AML-193 (cell line): ENCODE measurements at regions not wholly inside any gene's neighbourhood (a gene's known extent, or its start where the extent isn't known, plus 50 kb on each side); places are given as distances from the start of the nearest gene placed in this dataset.

Source experiments
- DNase-seq, 2 experiments: peaks; one replicate each; lab custom pipeline; 2025; lab: John Stamatoyannopoulos, UW

DNA sequence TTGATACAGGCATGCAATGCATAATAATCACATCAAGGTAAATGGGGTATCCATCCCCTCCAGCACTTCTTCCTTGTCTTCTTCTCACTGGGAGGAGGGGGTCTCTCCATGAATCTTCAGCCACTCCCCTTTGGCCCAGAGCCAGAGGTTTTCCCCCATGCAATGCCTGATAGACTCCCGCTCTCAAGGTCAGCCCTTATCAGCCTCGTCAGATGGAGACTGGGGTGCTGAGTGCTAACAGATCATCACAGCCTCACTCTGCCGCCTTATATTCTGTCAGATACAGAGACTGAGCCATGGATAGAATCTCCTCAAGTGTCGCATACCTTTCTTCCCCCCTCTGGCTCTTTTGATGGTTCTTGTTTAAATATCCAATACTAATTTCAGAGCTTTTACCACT is 503.1 kb downstream of the AACS start:
- no peak for DNase-seq

DNA sequence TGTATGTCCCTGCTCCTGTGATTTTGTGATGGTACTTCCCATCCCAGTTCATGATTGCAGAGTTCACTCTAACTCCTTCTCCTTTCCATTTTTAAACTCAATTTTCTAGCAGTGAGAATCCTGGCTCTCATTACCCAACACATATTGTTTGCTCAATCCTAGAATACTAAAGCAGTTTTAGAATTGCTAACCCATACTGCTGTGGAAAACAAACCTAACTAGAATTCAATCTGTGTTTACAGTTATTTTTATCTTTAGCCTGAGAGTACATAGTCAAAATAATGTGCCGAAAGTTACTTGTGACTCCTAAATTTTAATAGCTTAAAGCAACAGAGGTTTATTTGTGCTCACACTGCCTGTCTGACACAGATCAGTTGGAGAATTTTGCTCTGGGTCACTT is 508.0 kb downstream of the AACS start:
- no peak for DNase-seq

DNA sequence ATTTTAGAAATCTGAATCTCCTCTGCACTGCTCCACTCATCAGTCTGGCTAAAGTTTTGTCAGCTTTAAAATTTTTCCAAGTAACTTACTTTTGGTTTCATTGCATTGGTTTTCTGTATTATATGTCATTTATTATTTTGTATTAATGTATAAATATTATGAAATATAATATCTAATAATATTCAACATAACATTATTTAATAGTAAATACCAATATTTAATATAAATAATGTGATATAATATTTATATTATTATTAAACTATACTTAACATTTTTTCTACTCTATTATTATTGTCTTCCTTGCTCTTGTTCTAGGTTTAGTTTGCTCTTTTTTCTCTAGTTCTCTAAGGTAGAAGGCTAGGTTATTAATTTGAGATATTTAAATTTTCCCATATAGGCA is 512.1 kb downstream of the AACS start:
- no peak for DNase-seq

DNA sequence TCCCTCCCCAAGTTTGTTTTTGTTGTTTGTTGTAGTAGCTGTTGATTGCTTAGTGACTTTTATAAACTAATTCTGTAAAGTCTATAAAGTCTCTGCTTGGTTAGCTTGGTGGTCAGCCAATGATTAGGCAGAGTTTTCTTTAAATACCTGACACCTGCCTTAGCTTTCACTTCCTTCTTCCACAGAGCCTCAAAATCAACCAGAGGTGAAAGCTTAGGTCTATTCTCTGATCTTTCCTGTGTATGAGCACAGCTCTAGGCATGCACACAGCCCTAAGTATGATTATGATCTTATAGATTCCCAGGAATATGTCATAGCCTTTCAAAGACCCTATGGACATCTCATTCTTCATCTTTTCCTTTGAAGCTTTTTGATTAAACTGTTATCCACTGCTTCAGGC is 514.7 kb downstream of the AACS start:
- no peak for DNase-seq

DNA sequence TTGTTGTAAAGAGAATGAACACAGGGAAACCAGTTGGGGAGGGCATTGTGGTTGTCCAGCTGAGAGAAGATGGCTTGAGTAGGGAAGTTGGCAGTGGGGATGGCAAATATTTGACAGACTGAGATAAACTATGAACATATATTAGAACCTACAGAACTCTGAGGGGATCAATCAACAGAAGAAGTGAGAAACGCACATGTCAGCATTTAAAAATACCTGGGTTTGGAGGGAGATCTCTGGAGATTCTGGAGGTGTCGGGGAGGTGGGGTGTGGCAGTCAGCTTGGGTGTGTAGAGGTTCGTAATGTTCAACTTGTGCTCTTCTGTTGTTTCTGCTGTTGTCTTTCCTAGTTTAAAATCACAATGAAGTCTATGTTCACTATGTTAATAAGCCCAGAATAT is 517.8 kb downstream of the AACS start:
- DNase-seq, result no peak

DNA sequence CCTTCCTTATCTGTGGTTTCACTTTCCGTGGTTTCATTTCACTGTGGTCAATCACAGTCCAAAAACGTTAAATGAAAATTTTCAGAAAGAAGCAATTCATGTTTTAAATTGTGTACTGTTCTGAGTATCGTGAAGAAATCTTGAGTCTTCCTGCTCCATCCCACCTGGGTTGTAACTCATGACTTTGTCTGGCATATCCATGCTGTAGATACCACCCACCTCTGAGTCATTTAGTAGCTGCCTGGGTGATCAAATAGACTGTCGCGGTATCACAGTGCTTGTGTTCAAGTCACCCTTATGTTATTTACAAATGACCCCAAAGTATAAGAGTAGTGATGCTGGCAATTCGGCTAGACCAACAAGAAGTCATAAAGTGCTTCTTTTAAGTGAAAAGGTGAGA is 521.2 kb downstream of the AACS start:
- no peak for DNase-seq

DNA sequence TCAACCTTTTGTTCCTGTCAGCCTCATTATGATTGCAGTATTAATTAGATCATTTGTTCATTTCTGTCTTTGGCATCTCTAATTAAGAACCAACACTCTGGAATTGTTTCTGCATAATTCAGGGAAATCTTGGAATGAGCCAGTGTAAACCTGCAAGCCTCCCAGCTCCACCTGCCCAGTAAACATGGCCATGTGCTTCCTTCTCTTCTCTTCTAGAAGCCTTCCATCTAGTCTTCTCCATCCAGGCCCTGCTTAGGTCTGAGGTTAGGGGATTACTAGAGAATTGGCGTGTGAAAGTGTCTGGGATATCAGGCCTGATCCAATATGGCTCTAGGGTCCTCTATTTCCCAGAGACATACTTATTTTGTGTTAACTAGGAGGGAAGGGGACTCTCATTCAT is 528.0 kb downstream of the AACS start:
- DNase-seq, result no peak

DNA sequence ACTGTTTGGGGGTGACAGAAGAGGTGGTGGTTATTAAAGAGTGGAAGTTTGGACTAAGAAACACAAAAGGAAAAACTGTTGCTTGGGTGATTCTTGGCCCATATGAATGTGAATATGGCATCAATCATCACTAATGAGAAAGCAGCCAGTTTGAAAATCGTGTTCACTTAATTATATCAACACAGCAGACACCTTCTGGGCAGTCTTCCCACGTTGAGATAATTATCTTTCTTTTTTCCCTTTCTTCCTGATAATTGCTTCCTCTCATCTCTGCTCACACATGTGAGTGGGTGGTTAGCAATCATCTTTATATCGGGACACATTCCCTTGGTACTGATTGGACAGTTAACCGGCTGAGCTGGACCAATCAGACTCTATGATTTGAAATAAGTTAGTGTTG is 539.7 kb downstream of the AACS start:
- DNase-seq, result no peak

DNA sequence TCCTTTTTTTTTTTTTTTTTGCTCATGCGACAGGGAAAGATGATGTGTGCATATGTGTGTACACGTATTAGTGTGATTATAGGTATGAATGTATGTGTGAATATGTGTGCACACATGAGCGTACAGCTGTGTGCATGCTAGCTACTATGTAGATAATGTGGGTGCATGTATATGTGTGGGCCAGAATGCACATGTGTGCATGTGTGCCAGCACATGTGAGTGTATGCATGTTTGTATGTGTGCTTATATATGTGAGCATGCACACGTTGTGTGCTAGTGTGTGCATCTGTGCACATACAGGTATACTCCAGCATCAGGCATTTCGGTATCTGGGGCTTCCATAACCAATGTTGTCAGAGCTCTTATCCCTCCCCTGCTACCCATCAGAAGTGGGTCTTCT is 541.1 kb downstream of the AACS start:
- DNase-seq, result no peak

DNA sequence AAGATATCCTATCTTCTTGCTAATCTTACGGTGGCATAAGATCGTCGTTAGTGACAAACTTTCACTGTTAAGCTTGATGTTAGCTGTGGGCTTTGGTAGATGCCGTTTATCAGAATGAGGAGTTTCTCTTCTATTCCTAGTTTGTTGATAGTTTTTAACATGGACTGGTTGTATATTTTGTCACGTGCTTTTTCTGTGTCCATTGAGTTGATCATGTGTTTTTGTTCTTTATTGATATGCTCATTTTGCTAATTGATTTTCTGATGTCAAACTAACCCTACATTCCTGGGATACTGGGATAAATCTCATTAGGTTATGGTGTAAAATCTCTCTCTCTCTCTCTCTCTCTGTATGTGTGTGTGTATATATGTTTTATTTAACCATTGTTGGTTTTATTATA is 545.1 kb downstream of the AACS start:
- DNase-seq, result no peak

DNA sequence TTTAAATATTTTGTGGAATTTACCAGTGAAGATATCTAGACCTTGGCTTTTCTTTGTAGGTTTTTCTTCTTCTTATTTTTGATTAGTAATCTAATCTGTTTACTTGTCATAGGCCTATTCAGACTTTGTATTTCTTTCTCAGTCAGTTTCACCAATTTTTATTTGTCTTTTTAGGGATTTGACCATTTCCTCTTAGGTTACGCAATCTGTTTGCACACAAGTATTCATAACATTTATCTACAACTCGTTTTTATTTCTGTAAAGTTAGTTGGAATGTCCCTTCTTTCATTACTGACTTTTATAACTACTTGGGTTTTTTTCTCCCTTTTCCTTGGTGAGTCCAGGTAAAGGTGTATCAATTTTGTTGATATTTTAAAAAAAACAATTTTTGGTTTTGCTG is 545.7 kb downstream of the AACS start:
- no peak for DNase-seq

DNA sequence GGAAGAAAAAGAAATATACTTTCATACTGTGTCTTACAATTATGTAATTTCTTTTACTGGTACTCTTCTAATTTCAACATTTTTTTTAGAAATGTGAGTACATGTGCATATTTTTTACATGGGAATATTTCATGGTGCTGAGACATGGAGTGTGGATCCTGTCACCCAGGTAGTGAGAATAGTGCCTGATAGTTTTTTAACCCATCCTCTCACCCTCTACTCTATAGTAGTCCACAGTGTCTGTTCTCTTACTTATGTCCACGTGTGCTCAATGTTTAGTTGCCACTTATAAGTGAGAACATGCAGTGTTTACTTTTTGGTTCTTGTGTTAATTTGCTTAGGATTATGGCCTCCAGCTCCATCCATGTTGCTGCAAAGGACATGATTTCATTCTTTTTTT is 548.8 kb downstream of the AACS start:
- no peak for DNase-seq

DNA sequence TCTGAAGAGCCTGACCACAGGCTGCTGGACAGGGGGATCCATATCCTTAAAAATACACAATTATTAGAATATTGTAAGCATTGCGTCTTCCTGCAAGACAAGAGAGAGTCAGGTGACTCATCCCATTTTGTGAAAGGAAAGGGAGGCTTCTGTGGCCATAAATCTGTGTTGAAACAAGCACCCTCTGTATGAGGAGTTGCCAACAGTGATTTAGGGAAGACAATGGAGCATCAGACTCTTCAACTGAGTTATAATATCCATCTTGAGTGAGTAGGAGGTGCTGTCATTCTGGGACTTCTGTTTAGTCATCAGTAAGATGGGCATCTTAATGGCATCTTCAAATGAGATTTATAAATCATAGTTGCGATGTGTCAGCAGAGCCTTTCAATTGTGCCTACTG is 554.5 kb downstream of the AACS start:
- no peak for DNase-seq

DNA sequence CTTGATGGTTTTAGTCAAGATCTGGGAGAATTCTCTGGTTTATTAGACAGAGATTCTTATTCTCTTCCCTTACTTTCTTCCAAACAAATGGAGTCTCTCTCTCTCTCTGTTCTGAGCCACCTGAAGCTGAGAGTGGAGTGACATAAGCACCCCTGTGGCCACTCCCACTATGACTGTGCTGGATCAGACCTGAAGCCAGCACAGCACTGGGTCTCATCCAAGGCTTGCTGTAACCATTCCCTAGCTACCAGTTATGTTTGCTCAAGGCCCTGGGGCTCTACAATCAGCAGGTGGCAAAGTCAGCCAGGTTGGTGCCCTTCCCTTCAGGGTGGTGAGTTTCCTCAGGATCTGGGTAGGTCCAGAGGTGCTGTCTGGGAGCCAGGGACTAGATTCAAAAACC is 568.5 kb downstream of the AACS start:
- no peak for DNase-seq

DNA sequence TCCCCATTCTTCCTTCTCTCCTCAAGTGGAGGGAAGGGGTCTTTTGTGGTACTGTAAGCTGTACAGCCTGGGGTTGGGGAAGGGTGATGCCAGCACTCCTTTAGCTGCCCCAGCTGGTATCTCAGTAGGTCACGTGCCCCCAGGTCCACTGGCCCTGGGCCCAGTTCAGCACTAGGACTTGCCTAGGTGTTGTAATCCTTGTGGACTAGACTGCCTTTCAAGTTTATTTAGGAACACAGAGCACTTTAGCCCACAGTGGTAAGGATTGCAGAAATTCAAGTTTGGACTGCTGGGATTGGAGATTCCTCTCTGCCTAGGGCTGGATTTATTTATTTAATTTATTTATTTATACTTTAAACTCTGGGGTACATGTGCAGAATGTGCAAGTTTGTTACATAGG is 569.6 kb downstream of the AACS start:
- DNase-seq, result no peak

DNA sequence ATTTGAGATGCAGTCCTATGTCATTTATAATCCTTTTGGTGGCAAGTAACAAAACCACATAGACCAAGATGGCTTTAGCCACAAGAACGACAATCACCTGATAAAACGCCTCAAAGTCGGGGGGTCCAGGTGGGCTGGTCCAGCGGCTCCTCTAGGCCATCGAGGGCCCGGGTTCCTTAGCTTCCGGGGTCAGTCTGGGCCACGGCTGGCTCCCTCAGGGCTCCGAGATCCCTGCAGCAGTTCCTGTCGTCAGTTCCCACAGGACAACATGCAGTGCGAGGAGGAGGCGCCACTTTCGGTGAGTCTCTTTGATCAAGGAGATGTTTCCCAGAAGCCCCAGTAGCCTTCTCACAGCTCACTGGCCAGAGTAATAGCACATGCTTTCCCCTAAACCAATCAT is 574.6 kb downstream of the AACS start:
- no peak for DNase-seq

DNA sequence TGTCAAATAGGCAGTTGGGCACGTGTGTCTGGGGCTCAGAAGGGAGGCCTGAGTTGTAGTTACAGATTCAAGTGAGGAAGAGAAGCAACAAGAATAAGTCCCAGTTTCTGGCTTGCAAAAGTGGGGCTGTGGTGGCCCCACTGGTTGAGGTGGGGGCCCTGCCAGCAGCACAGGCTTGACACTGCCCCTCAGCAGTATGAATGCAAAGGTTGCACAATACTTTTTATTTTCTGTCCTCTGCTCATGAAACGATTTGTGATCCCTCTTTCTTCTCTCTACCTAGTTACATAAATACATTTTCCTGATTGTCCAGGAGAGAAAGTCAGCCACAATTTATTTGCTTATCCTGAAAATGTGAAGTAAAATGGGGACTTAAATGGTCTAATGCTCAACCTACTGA is 577.8 kb downstream of the AACS start:
- no peak for DNase-seq

DNA sequence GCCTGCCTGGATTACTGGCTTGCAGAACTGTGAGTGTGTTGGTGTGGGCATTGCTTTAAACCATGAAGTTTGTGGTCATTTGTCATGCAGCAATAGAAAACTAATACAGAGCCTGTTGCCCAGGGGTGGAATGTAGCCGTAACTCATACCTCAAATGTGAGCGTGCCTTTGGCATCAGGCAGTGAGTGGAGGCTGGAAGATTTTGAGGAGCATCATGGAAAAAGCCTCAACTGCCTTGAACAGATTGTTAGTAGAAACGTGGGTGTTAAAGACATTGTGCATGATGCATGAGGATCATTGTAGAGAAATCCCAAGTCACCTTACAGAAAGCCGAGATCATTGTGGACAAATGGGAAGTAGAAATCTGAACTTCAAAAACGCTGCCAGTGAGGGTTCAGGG is 580.5 kb downstream of the AACS start:
- DNase-seq, result no peak

DNA sequence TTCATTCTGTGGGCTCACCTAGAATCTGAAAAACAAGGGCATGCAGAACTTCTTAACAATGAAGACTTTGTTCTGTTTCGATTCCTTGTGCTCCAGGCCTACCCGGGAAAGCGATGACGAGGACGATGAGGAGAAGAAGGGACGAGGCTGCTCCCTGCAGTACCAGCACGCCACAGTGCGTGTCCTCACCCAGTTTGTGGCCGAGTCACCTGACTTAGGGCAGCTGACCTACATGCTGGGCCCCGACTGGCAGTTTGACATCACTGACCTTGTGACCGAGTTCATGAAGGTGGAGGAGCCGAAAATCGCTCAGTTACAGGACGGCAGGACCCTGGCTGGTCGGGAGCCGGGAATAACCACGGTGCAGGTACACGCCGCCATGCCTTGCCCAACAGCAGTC is 585.4 kb downstream of the AACS start:
- no peak for DNase-seq

DNA sequence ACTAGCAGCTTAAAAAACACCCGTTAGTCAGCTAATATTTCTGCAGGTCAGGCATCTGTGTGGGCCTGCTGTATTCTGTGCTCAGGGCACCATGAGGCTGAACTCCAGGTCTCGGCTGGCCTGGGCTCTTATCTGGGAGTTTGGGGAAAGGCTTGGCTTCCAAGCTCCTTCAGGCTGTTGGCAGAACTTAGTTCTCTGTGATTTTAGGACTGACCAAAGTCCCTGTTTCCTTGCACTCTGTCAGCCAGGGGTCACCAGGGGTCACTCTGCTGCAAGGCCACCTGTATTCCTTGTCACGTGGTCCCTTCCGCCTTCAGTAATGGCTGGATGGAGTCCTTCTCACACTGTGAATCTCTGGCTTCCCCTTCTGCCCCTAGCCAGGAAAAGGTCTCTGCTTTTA is 586.4 kb downstream of the AACS start:
- no peak for DNase-seq

DNA sequence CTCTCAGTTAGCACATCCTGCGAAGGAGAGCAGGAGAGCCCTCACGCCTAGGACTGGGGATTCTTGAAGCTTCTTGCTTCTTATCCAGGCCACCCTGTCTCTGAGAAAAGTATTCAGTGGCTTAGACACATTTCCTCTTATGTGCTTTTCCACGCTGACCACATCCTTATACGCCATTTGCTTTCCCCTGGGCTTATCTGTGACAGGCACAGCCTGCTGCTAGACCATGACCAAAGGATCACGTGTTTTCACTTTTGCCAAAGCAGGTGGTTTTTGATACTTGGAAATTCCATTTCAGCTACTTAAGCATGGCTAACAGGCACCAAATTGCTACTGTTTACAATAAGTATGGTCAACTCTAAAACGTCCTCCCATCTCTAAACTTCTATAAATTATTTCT is 587.4 kb downstream of the AACS start:
- no peak for DNase-seq

DNA sequence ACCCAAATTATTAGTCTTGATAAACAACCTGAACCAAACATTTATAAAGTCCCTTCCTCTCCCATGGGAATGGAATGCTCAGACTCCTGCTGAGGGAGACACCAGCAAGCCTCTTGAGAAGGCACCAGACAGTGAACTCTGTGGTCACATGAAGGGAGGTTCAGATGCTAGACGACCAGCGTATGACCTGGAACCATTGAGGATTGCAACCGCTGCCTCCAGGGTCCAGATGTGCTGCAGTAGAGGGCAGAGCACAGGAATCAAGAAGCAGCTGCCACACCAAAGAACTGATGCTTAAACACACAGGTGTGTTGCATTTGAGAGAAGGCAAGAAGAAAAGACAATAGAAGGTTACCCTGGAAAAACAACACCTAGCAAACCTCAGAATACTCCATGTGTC is 592.4 kb downstream of the AACS start:
- DNase-seq, result no peak

DNA sequence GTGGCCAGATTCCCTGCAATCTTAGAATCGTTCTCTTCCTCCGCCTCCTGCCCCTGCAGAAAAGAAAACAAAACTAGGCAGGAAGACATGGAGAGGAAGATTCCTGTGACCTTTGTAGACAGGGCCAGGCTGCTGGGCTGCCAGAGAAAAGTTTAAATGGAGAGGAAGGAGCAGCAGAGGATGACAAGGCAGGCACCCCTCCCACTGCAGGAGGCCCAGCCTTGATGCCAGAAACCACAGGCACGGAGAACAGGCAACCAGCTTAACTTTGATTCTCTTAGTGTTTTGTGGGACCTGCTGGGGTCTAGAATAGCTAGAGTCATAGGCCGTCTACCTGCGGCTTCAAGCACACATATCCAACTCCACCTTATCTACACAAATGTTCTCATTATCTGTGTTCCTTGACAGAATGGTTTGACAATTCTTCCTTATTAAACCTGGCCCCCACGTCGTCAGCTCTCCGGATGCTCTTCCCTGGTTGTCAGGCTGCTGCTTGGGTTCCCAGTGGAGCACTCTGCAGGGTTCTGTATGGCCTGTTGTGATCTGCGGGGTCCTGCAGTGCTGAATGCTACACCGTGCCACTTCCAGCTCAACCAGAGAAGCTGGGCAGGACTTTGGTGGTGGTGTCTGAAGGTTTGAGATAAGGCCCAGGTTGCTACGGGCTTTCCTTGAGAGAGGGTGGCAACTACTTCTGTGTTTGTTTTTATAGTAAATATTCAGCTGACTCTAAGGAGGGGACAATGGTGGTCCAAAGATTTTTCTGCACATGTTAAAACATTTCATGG is 609.5 kb downstream of the AACS start:
- DNase-seq, result no peak

DNA sequence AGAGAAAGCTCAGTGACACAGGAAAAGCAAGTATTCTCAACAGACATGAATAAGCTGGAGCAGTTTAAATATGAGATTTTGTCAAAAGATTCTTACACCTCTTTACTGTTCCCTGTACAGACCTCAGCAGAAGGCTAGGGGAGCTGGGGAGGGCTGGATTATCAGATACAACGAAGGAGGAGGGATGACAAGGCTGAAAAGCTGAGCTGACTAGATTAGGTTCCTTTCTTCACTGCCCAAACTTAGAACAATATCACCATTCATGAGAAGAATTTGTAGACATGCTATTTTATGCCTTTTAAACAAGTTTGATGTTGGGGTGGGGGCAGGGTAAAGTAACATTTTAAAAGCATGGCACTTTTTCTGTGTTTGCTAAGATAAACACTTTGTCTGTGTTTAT is 611.1 kb downstream of the AACS start:
- DNase-seq, result no peak

DNA sequence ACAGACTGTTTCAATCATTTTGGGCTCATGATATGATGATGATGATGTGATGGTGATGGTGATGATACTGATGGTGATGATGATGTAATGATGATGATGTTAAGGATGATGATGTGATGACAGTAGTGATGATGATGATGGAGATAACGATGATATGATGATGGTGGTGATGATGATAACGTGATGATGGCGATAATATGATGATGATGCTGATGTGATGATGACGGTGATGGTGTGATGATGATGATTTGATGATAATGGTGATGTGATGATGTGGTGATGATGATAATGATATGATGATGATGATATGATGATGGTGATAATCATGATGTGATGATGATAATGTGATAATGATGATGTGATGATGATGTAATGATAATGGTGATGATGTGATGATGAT is 612.6 kb downstream of the AACS start:
- no peak for DNase-seq
